ENCODE measurements at regions not wholly inside any gene's neighbourhood (a gene's known extent, or its start where the extent isn't known, plus 50 kb on each side); places are given as distances from the start of the nearest gene placed in this dataset.

GRCh38 chr5:98259595-98259994, 513.9 kb upstream of the RGMB start:
- TF ChIP-seq ZNF274 (IDR thresholded peaks at IDR 0.05; ENCODE audit: low read depth, low read length), result no peak

DNA sequence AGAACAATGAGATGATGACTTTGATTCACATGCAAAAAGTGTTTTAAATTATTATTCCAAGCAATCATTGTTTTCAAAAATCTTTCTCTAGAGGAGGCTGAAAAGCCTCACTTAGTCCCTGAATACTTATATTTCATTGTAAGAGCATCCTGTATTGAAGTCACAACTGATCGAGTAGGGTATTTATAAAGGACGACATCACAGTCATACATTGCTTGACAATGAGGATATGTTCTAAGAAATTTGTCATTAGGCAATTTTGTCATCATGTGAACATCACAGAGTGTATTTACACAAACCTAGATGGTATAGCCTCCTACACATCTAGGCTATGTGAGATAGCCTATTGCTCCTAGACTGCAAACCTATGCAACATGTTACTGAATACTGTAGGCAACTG, 510.4 kb upstream of the RGMB start:
- no peak overlapping the region for H3K4me3 ChIP-seq (ENCODE audit: low read length)
- no peak for TF ChIP-seq ZNF274 (IDR thresholded peaks at IDR 0.05; ENCODE audit: low read depth, low read length)

More at GRCh38 chr5:98259595-98259994, 513.9 kb upstream of the RGMB start:
- H3K4me3 ChIP-seq (ENCODE audit: low read length), result no peak overlapping the region

GRCh38 chr5:98268162-98268860, 505.2 kb upstream of the RGMB start:
- no peak for TF ChIP-seq ZNF274 (IDR thresholded peaks at IDR 0.05; ENCODE audit: low read depth, low read length)
- no peak overlapping the region for H3K4me3 ChIP-seq (ENCODE audit: low read length)

GRCh38 chr5:98275980-98276379, 497.5 kb upstream of the RGMB start:
- TF ChIP-seq ZNF274 (IDR thresholded peaks at IDR 0.05; ENCODE audit: low read depth, low read length), result no peak
- no peak overlapping the region for H3K4me3 ChIP-seq (ENCODE audit: low read length)

DNA sequence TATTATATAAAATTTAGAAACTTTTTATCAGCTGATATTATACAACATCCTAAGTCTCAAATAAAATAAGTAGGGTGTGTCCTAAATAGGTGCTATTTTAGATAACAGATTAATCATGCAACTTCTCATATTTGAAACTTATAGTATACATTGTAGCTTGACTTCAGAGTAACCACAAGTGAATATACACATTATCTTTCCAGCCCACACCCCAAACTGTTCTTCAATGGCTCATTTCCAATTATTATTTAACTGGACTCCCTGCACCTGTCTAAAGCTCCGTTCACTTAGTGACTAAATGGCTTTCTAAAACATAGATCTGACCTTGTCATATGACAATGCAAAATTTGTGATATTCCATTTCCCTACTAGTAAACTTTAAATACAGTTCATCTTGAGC, 490.9 kb upstream of the RGMB start:
- no peak for TF ChIP-seq ZNF274 (IDR thresholded peaks at IDR 0.05; ENCODE audit: low read depth, low read length)
- H3K4me3 ChIP-seq (ENCODE audit: low read length), result no peak overlapping the region

DNA sequence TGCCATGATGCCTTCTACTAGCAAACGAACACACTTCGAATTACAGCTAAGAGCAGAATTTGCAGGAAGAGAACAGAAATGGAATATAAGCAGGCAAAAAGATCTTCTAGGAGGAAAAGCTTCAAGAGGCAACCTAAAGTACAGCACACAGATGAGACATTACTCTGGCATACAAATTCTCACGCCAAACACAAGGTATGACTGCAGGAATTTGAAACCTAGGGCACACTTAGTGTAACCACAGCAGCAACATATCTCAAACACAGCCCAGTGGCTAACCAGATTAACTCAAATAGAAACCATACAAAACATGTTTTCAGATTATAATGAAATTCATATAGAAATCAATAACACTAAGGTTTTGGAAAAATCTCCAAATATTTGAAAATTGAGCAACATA, 481.0 kb upstream of the RGMB start:
- H3K4me3 ChIP-seq (ENCODE audit: low read length), result no peak overlapping the region
- TF ChIP-seq ZNF274 (IDR thresholded peaks at IDR 0.05; ENCODE audit: low read depth, low read length), result no peak

DNA sequence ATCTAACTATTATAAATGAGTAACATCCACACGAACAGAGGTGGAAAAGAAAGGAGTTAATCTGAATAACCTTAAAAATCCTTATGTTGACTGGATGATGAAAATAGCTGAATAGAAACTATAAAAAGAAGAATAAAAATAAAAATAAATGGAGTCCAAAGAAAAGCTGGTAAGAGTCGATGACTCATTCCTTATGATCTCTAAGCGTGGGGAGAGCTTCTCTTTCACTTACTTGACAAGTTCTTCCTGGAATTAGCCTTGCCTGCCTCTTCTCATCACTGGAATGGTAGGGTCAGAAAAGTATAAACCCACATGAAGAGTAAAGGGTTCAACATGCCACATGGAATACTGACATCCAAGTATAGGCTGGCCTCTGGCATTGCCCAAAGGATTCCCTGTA, 477.0 kb upstream of the RGMB start:
- H3K4me3 ChIP-seq (ENCODE audit: low read length), result no peak overlapping the region
- no peak for TF ChIP-seq ZNF274 (IDR thresholded peaks at IDR 0.05; ENCODE audit: low read depth, low read length)

DNA sequence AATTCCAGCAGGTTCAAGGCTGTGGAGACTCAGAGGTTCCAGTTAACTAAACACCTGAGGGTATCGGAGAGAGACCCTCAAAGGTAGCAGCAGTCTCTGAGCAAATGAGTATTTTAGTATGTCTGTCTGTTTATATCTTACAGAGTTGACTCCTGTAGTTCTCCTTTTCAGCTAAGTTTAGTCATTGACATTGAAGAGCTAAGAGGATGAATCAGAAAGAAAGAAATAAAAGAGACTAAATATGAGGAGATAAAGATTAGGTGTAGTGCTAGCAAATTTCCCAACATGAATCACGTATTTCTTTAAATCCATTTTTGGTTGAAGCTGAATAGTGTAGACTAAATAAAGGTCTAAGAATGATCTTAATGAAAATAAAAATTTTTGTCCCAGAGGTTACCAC, 474.0 kb upstream of the RGMB start:
- no peak for TF ChIP-seq ZNF274 (IDR thresholded peaks at IDR 0.05; ENCODE audit: low read depth, low read length)
- H3K4me3 ChIP-seq (ENCODE audit: low read length), result no peak overlapping the region

DNA sequence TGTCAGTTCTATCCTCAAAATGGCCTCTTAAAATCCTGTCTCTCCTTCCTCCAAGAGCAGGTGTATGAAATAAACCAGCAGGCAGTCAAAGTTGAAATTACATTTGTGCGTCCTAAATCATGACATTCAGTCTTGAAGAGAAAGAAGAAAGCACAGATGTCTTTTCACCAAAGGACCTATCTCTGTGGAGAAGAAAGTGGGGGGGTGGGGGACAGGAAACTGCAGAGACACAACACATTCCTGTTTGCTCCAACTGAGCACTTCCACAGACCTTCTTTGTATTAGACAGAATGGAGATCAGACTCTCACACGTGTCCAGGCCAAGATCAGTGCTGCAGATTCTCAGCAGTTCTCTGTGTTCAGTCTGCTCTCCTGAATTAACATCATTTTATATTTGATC, 471.9 kb upstream of the RGMB start:
- no peak overlapping the region for H3K4me3 ChIP-seq (ENCODE audit: low read length)
- TF ChIP-seq ZNF274 (IDR thresholded peaks at IDR 0.05; ENCODE audit: low read depth, low read length), result no peak

GRCh38 chr5:98307811-98308210, 465.7 kb upstream of the RGMB start:
- no peak for TF ChIP-seq ZNF274 (IDR thresholded peaks at IDR 0.05; ENCODE audit: low read depth, low read length)
- no peak overlapping the region for H3K4me3 ChIP-seq (ENCODE audit: low read length)

- no peak for TF ChIP-seq ZNF274 (IDR thresholded peaks at IDR 0.05; ENCODE audit: low read depth, low read length)
- no peak overlapping the region for H3K4me3 ChIP-seq (ENCODE audit: low read length)
Measured at GRCh38 chr5:98308231-98308630, 465.2 kb upstream of the RGMB start.

DNA sequence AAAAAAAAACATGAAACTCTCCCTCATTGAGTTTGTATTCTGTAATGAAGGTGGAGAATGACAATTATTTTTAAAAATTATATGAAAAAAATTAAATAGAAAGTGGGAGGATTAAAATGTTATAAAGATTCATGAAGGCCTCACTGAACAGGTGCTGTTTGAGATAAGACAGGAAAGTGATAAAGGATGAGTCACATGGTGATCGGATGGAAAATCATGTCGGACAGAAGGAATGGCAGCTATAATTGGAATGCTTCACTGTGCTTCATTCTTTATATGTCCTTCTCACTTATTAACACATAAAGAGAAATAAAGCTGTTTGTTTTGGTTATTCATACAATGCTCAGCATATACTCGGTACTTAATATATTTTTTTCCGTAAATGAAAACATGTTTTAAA, 464.5 kb upstream of the RGMB start:
- no peak overlapping the region for H3K4me3 ChIP-seq (ENCODE audit: low read length)

GRCh38 chr5:98309785-98310598, 463.5 kb upstream of the RGMB start:
- TF ChIP-seq ZNF274 (IDR thresholded peaks at IDR 0.05; ENCODE audit: low read depth, low read length), result no peak
- H3K4me3 ChIP-seq (ENCODE audit: low read length), result no peak overlapping the region

More for the DNA sequence above, 464.5 kb upstream of the RGMB start:
- no peak for TF ChIP-seq ZNF274 (IDR thresholded peaks at IDR 0.05; ENCODE audit: low read depth, low read length)

GRCh38 chr5:98314292-98314691, 459.2 kb upstream of the RGMB start:
- H3K4me3 ChIP-seq (ENCODE audit: low read length), result no peak overlapping the region
- no peak for TF ChIP-seq ZNF274 (IDR thresholded peaks at IDR 0.05; ENCODE audit: low read depth, low read length)

DNA sequence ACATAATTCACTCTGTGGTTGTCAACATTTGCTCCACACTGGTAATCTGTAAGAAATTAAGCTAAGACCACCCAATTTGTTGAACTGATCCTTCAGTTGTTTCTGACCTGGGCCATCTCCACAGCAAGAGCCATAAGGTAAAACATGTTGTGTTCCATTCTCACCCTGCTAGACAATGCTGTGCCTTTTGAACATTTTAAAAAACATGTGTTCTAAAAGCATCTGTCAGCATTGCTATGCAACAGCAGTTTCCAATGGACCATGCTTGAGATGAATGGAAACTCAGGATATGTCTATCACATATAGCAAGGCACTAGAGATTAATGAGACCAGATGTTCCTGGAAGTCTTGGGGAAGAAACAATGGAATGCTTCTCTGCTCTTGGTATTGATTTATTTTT, 455.1 kb upstream of the RGMB start:
- TF ChIP-seq ZNF274 (IDR thresholded peaks at IDR 0.05; ENCODE audit: low read depth, low read length), result no peak
- H3K4me3 ChIP-seq (ENCODE audit: low read length), result no peak overlapping the region
